BJ (cell line): ENCODE measurements at regions not wholly inside any gene's neighbourhood (a gene's known extent, or its start where the extent isn't known, plus 50 kb on each side); places are given as distances from the start of the nearest gene placed in this dataset.
A peak's percentile ranks its signal among the peaks of the same experiment; 100 is the strongest.
"Not testable (repeated sequence)": the region's sequence is repeated elsewhere in the genome, so short reads cannot be mapped to it uniquely, and the experiment has no call there.

Experiments used
- CTCF ChIA-PET: fragments of 350-600 bp; formaldehyde crosslinking; extraction: SDS; loops from one replicate; lab custom pipeline; 2021; ENCODE audit warnings: antibody characterized with exemption, inconsistent platforms; lab: Yijun Ruan, JAX
- POLR2A ChIA-PET: fragments of 300-600 bp; sonication (Branson Sonifier 250); formaldehyde crosslinking; extraction: SDS; loops from one replicate; lab custom pipeline; 2021; ENCODE audit warnings: antibody characterized with exemption; lab: Charles Lee
- DNase-seq: peaks from one replicate; pipeline ENCODE4 v3.0.0-alpha.2; 2011; ENCODE audit warnings: low read depth
- H3K27me3 ChIP-seq: 2 replicates; pipeline ENCODE4 v1.6.0; 2011; ENCODE audit warnings: low read length; ENCODE audit not compliant: control insufficient read depth, insufficient read depth
- H3K36me3 ChIP-seq: 2 replicates; pipeline ENCODE4 v1.5.1; 2011; ENCODE audit warnings: low read length; ENCODE audit not compliant: control insufficient read depth, insufficient read depth
- H3K4me3 ChIP-seq: 2 replicates; pipeline ENCODE4 v1.5.1; 2011; ENCODE audit warnings: low read depth, mild to moderate bottlenecking, control low read depth, low read length
- TF ChIP-seq, protein P1 (sequence below): IDR thresholded peaks from 2 replicates; pipeline ENCODE4 v1.5.1; 2011; ENCODE audit warnings: low read depth, mild to moderate bottlenecking, control low read depth, inconsistent platforms, low read length, moderate library complexity; ENCODE audit not compliant: insufficient read depth

DNA sequence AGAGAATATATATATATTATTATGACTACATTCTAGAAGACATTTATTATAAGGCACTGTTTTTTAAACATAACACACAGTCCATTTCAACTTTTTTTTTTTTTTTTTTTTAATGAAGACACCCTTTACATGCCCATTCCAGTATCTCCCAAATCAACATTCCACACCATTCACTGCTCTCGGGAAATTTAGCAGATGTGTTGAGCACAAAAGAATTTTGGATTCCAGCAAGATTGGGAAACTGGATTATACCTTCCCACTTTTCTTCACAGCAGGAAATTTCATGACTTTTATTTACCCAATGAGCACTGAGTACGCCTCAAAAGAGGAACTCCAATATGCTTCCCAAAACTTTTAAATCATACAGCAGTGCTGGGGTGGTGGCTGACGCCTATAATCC lies 333.6 kb upstream of the DAB2 start:
- H3K36me3 ChIP-seq, result no peaks in the 10 kb centered on the region
- DNase-seq, result no peak
- TF ChIP-seq, protein P1, sequence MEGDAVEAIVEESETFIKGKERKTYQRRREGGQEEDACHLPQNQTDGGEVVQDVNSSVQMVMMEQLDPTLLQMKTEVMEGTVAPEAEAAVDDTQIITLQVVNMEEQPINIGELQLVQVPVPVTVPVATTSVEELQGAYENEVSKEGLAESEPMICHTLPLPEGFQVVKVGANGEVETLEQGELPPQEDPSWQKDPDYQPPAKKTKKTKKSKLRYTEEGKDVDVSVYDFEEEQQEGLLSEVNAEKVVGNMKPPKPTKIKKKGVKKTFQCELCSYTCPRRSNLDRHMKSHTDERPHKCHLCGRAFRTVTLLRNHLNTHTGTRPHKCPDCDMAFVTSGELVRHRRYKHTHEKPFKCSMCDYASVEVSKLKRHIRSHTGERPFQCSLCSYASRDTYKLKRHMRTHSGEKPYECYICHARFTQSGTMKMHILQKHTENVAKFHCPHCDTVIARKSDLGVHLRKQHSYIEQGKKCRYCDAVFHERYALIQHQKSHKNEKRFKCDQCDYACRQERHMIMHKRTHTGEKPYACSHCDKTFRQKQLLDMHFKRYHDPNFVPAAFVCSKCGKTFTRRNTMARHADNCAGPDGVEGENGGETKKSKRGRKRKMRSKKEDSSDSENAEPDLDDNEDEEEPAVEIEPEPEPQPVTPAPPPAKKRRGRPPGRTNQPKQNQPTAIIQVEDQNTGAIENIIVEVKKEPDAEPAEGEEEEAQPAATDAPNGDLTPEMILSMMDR, result no peak
- H3K4me3 ChIP-seq, result no peak overlapping the region
- ChIA-PET POLR2A (no interaction called here), CTCF (no interaction called here)
- no peaks in the 10 kb centered on the region for H3K27me3 ChIP-seq

DNA sequence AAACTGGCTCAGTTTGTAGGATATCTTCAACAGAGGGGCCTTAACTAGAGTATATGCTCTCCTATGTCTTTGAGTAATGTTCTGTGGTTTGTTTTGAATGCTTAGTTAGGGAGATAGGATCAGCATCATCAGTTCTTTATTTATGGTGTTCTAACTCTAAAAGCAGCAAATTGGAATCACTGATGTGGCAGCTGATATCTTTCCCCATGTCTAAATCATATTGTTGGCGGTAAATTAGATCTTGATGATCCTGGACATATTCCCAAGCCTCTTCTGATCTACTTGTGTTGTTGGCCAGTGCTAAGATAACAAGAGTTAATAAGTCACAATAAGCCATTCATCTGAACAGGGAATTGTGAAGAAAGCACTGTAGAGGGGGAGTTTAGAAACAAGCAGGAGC lies 332.4 kb upstream of the DAB2 start:
- ChIA-PET POLR2A (no interaction called here), CTCF (no interaction called here)
- H3K27me3 ChIP-seq, result no peaks in the 10 kb centered on the region
- DNase-seq, result no peak
- no peaks in the 10 kb centered on the region for H3K36me3 ChIP-seq
- TF ChIP-seq, protein P1, result no peak
- H3K4me3 ChIP-seq, result no peak overlapping the region

DNA sequence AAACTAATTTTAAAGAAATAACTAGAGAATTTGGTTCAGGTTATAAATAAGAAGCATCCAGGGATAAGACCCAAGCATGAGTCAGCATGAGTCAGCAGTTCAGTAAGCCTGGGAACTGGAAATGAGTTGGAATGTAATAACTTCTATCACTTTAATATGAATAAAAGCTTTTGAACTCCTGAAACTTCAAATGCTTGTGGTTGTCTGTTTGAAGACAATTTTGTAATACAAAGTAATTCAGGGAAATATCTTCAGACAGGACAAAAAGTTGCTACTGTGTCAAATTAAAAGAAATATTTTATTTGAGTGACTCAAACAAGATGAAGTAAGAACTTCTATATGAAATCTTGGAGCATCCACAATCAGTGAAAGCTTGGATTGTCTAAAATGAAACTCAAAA lies 331.2 kb upstream of the DAB2 start:
- DNase-seq, result peak; percentile 86
- no peaks in the 10 kb centered on the region for H3K36me3 ChIP-seq
- POLR2A ChIA-PET, result no interaction called here
- H3K4me3 ChIP-seq, result no peak overlapping the region
- TF ChIP-seq, protein P1, result no peak
- CTCF ChIA-PET, result no interaction called here
- H3K27me3 ChIP-seq, result no peaks in the 10 kb centered on the region

DNA sequence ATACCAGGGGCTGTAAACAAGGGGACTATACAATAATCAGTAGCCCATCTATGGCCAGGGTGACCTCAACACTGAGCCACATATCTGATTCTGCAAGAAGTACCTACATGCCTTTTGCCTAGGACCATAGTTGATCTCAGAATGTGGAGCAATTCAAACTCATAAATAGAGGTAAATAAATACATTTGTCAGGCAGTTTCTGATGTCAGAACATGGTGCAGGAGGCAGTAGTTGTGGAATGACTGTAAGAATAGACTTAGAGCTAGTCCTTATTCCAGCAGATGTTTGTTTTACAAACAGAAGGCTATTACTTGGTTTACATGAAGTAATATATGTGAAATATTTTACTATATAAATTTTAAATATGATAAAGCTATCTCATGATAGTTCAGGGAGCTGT lies 330.7 kb upstream of the DAB2 start:
- Histone ChIP-seq H3K27me3 (no peaks in the 10 kb centered on the region), H3K36me3 (no peaks in the 10 kb centered on the region), H3K4me3 (no peak overlapping the region)
- DNase-seq, result no peak
- TF ChIP-seq, protein P1, result no peak
- ChIA-PET POLR2A (no interaction called here), CTCF (no interaction called here)

DNA sequence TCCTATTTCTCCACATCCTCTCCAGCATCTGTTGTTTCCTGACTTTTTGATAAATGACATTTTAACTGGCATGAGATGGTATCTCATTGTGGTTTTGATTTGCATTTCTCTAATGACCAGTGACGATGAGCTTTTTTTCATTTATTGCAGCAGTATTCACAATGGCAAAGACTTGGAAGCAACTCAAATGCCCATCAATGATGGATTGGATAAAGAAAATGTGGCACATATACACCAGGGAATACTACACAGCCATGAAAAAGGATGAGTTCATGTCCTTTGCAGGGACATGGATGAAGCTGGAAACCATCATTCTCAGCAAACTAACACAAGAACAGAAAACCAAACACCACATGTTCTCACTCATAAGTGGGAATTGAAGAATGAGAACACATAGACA lies 329.0 kb upstream of the DAB2 start:
- H3K27me3 ChIP-seq, H3K4me3 ChIP-seq, CTCF ChIA-PET, DNase-seq, POLR2A ChIA-PET, H3K36me3 ChIP-seq: not testable (repeated sequence)

DNA sequence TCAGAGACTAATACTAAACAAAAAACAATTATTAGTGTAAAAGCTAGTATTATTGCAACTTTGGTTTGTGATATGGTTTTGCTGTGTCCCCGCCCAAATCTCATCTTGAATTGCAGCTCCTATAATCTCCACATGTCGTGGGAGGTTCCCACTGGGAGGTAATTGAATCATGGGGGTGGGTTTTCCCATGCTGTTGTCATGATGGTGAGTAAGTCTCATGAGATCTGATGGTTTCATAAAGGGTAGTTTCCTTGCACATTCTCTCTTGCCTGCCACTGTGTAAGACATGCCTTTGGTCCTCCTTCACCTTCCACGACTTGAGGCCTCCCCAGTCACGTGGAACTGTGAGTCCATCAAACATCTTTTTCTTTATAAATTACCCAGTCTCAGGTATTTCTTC lies 325.9 kb upstream of the DAB2 start:
- no peak overlapping the region for H3K4me3 ChIP-seq
- DNase-seq, result no peak
- H3K36me3 ChIP-seq, result no peaks in the 10 kb centered on the region
- ChIA-PET CTCF (no interaction called here), POLR2A (no interaction called here)
- H3K27me3 ChIP-seq, result no peaks in the 10 kb centered on the region
- TF ChIP-seq, protein P1, result no peak
